A549 (cell line): ENCODE measurements at regions not wholly inside any gene's neighbourhood (a gene's known extent, or its start where the extent isn't known, plus 50 kb on each side); places are given as distances from the start of the nearest gene placed in this dataset.

Experiments
- ATAC-seq, 2 experiments: fragments of 200-7000 bp in 1 of 2; fragments of >200 bp in 1 of 2; cut with Nextera tagmentation in 1 of 2; cut with Tn5 transposase in 1 of 2; 3 replicates each; pipeline versions ENCODE4 v1.8.0 to v1.9.1; 2018 to 2020; ENCODE audit warnings: mild to moderate bottlenecking in 1 of 2, moderate library complexity in 1 of 2
- CTCF ChIA-PET: fragments of 300-600 bp; sonication (Branson Sonifier 250); formaldehyde crosslinking; extraction: SDS; loops from one replicate; lab custom pipeline; 2021; ENCODE audit warnings: antibody characterized with exemption, inconsistent platforms; lab: Yijun Ruan, JAX
- POLR2A ChIA-PET: fragments of 350-600 bp; formaldehyde crosslinking; extraction: SDS; loops from one replicate; lab custom pipeline; 2021; ENCODE audit warnings: antibody characterized with exemption, inconsistent platforms; lab: Yijun Ruan, JAX
- DNase-seq, 2 experiments: peaks; one replicate each; pipeline versions ENCODE4 v3.0.0 to v3.0.0-alpha.2; 2011 to 2016; ENCODE audit warnings: low read depth in 1 of 2, low spot score in 1 of 2
- FAIRE-seq: peaks from 2 replicates; lab custom pipeline; 2011; peaks lifted over from hg19 to GRCh38; lab: Jason Lieb, UNC
- H3K27ac ChIP-seq, 2 experiments: fragments of >200 bp; sonication (Bioruptor Twin); formaldehyde crosslinking; 3 replicates each; pipeline ENCODE4 v1.5.1; 2016 to 2017
- H3K4me1 ChIP-seq: fragments of >200 bp; sonication (Bioruptor Twin); formaldehyde crosslinking; 3 replicates; pipeline ENCODE4 v1.6.1; 2016
- H3K4me2 ChIP-seq: fragments of >200 bp; sonication (Bioruptor Twin); formaldehyde crosslinking; 3 replicates; pipeline ENCODE4 v1.6.1; 2016
- H3K4me3 ChIP-seq: fragments of >200 bp; sonication (Bioruptor Twin); formaldehyde crosslinking; 3 replicates; pipeline ENCODE4 v1.5.1; 2016
- H3K9me3 ChIP-seq: fragments of >200 bp; sonication (Bioruptor Twin); formaldehyde crosslinking; 3 replicates; pipeline ENCODE4 v1.6.1; 2016
- CBX2 ChIP-seq: fragments of 200-600 bp; sonication (generic); IDR thresholded peaks from 2 replicates; pipeline ENCODE4 v1.6.1; 2016; ENCODE audit warnings: low read depth, mild to moderate bottlenecking, borderline replicate concordance
- CBX8 ChIP-seq: fragments of 200-600 bp; sonication (generic); IDR thresholded peaks from 2 replicates; pipeline ENCODE4 v1.6.1; 2016
- EHF ChIP-seq: fragments of 250-450 bp; sonication (Bioruptor Pico); IDR thresholded peaks from 2 replicates; pipeline ENCODE4 v1.5.0; 2020; ENCODE audit warnings: mild to moderate bottlenecking
- FOSB ChIP-seq: fragments of 250-450 bp; sonication (Bioruptor Pico); IDR thresholded peaks from 2 replicates; pipeline ENCODE4 v1.5.0; 2020; ENCODE audit warnings: mild to moderate bottlenecking, moderate library complexity
- HEYL ChIP-seq: fragments of 250-450 bp; sonication (Bioruptor Pico); IDR thresholded peaks from 2 replicates; pipeline ENCODE4 v1.8.0; 2021; ENCODE audit warnings: mild to moderate bottlenecking, moderate library complexity
- HOXA7 ChIP-seq: fragments of 250-450 bp; sonication (Bioruptor Pico); IDR thresholded peaks from 2 replicates; pipeline ENCODE4 v1.5.0; 2020; ENCODE audit warnings: mild to moderate bottlenecking, moderate library complexity
- JUN ChIP-seq, 2 experiments: fragments of >200 bp; sonication (Bioruptor Twin); formaldehyde crosslinking; IDR thresholded peaks; 2 replicates in 1 of 2; 3 replicates in 1 of 2; pipeline ENCODE4 v1.6.1; 2016 to 2017
- JUNB ChIP-seq: fragments of >200 bp; sonication (Bioruptor Twin); formaldehyde crosslinking; IDR thresholded peaks from 2 replicates; pipeline ENCODE4 v1.6.1; 2016
- KDM5A ChIP-seq: fragments of 200-600 bp; sonication (generic); IDR thresholded peaks from 2 replicates; pipeline ENCODE4 v1.6.1; 2016; ENCODE audit warnings: antibody characterized with exemption, mild to moderate bottlenecking
- MAZ ChIP-seq: fragments of 150-350 bp; IDR thresholded peaks from 2 replicates; pipeline ENCODE4 v1.6.1; 2014; ENCODE audit warnings: antibody characterized with exemption, low read depth, low read length, borderline replicate concordance
- NFE2L2 ChIP-seq: fragments of 150-350 bp; conservative IDR thresholded peaks from 2 replicates; pipeline ENCODE4 v1.6.1; 2014; ENCODE audit warnings: low read length
- RAD21 ChIP-seq, 2 experiments: fragments of >200 bp in 1 of 2; sonication (Bioruptor Twin) in 1 of 2; formaldehyde crosslinking in 1 of 2; IDR thresholded peaks in 1 of 2; conservative IDR thresholded peaks in 1 of 2; 2 replicates in 1 of 2; 3 replicates in 1 of 2; pipeline ENCODE4 v1.6.1; 2012 to 2018; ENCODE audit warnings: inconsistent platforms in 1 of 2
- RARB ChIP-seq: fragments of 250-450 bp; sonication (Bioruptor Pico); IDR thresholded peaks from 2 replicates; pipeline ENCODE4 v1.8.0; 2021; ENCODE audit warnings: mild to moderate bottlenecking, moderate library complexity
- RFX5 ChIP-seq: fragments of 450-650 bp; IDR thresholded peaks from 2 replicates; pipeline ENCODE4 v1.7.1; 2014; ENCODE audit warnings: antibody characterized with exemption, mild to moderate bottlenecking, moderate library complexity
- RNF2 ChIP-seq: fragments of 200-600 bp; sonication (generic); IDR thresholded peaks from 2 replicates; pipeline ENCODE4 v1.6.1; 2016; ENCODE audit warnings: low read depth, mild to moderate bottlenecking, antibody characterized with exemption, moderate library complexity, borderline replicate concordance
- SREBF2 ChIP-seq: fragments of 450-650 bp; IDR thresholded peaks from 2 replicates; pipeline ENCODE4 v1.6.1; 2014; ENCODE audit warnings: mild to moderate bottlenecking, moderate library complexity
- TFCP2L1 ChIP-seq: fragments of 250-450 bp; sonication (Bioruptor Pico); IDR thresholded peaks from 2 replicates; pipeline ENCODE4 v1.5.0; 2021; ENCODE audit warnings: mild to moderate bottlenecking
- TP53 ChIP-seq: fragments of 250-450 bp; sonication (Bioruptor Pico); IDR thresholded peaks from 2 replicates; pipeline ENCODE4 v1.5.0; 2021; ENCODE audit warnings: mild to moderate bottlenecking, moderate library complexity
- ZNF302 ChIP-seq: fragments of 250-450 bp; sonication (Bioruptor Pico); IDR thresholded peaks from 2 replicates; pipeline ENCODE4 v1.9.0; 2021; ENCODE audit warnings: inconsistent platforms, mild to moderate bottlenecking, moderate library complexity
- WGBS: methylation state at CpG from one replicate; pipeline ENCODE4 v1.1.6; 2017; ENCODE audit errors: missing lambda C conversion rate; 5-methylcytosine and 5-hydroxymethylcytosine counted together
- TF ChIP-seq, protein P1 (sequence below): IDR thresholded peaks from 2 replicates; pipeline ENCODE4 v1.6.1; 2012
- TF ChIP-seq, protein P2 (sequence below): fragments of 250-450 bp; sonication (Bioruptor Pico); IDR thresholded peaks from 2 replicates; pipeline ENCODE4 v1.5.0; 2021; ENCODE audit warnings: mild to moderate bottlenecking, moderate library complexity, borderline replicate concordance

DNA sequence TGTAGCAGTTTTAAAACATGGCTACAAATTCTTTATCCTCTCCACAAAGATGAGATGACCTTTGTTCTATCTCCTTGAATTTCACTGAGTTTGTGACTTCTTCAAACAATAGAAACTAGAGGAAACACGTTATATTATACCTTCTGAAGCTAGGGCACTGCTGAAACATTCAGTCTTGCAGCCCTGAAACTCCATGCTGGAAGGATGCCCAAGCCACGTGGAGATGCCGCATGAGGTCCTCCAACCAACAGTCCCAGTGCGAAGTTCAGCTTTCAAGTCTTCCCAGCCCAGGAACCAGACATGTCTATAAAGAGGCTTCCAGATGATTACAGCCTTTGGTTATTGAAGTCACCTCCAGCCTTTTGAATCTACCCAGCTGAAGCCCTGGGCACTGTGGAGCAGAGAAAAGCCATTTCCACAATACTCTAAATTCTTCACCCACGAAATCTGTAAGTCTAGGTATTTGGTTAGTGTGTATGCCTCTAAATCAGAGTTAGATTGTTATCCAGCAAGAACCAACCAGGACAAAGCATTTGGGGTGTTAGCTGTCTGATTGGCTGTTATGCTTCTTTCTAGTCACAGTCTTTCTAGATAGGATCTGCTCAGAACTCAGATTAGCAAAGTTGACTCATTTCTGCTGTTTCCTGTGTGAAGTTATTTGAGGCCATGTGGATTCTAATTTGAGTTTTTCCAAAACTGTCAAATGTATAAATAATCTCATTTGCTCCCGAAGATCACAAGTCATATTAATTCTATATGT is 186.5 kb upstream of the TMEM72 start:
- ATAC-seq (no peak), DNase-seq (no peak), FAIRE-seq (no peak)
- CTCF ChIA-PET = no interaction called here
- no peak overlapping the region for H3K4me2 ChIP-seq
- POLR2A ChIA-PET = no interaction called here
- TF ChIP-seq ZNF302 (CRISPR knock-in tag) (no peak), JUN (IDR thresholded peaks at IDR 0.05) (no peak), CBX8 (no peak), EHF (CRISPR knock-in tag) (no peak), RNF2 (no peak), RFX5 (no peak), KDM5A (no peak), MAZ (no peak), SREBF2 (no peak), HEYL (CRISPR knock-in tag) (no peak), TFCP2L1 (CRISPR knock-in tag) (no peak), FOSB (CRISPR knock-in tag) (no peak), TP53 (CRISPR knock-in tag) (no peak), NFE2L2 (no peak)
- TF ChIP-seq, protein P1, sequence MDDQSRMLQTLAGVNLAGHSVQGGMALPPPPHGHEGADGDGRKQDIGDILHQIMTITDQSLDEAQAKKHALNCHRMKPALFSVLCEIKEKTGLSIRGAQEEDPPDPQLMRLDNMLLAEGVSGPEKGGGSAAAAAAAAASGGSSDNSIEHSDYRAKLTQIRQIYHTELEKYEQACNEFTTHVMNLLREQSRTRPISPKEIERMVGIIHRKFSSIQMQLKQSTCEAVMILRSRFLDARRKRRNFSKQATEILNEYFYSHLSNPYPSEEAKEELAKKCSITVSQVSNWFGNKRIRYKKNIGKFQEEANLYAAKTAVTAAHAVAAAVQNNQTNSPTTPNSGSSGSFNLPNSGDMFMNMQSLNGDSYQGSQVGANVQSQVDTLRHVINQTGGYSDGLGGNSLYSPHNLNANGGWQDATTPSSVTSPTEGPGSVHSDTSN = no peak
- H3K9me3 ChIP-seq = no peaks in the 10 kb centered on the region
- H3K4me3 ChIP-seq = no peak overlapping the region
- no peaks in the 10 kb centered on the region for H3K4me1 ChIP-seq
- WGBS = 6% methylated on average over 6 of the region's 6 CpGs
- H3K27ac ChIP-seq = no peak overlapping the region

DNA sequence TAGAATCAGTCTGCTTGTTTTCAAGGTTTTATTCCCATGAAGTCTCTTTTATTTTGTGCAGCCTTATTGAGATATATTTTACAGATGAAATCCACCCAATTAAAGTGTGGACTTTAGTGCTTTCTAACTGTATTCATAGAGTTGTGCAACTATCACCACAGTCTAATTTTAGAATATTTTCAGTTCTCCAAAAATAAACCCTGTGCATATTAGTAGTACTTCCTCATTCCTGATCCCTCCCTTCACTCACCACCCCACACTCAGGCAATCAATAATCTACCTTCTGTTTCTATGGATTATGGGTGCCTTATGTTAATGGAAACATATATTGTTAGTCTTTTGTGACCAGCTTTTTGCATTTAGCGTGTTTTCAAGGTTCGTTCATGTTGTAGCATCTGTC is 185.7 kb upstream of the TMEM72 start:
- POLR2A ChIA-PET = no interaction called here
- WGBS = 4% methylated on average over 2 of the region's 2 CpGs
- no peak for FAIRE-seq
- DNase-seq = no peak
- no peak for TF ChIP-seq RARB
- no peak for TF ChIP-seq HOXA7
- no peak for TF ChIP-seq RAD21 (conservative IDR thresholded peaks at IDR 0.05 in 1 of 2, IDR thresholded peaks at IDR 0.05 in 1 of 2)
- CTCF ChIA-PET = no interaction called here
- H3K4me3 ChIP-seq = no peak overlapping the region
- no peak overlapping the region for H3K27ac ChIP-seq
- no peak overlapping the region for H3K4me2 ChIP-seq
- no peak for ATAC-seq
- no peaks in the 10 kb centered on the region for H3K9me3 ChIP-seq
- no peaks in the 10 kb centered on the region for H3K4me1 ChIP-seq

DNA sequence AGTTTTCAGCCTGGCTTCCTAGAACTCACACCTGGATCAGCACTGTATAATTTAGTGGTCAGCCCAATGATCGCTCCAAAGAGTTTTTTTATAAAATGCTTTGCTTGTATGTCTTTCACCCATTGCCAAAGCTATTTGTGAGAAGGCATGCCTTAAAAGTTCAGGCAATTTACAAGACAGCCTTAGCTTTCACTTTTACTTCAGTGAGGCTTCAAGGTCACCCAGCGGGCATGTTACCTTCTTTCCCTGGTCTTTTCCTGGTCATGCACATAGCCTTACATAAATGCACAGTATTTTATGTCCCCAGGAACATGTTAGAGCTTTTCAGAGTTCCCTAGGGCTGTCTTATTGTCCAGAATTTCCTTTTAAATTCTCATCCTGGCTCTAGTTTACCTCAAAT is 179.9 kb upstream of the TMEM72 start:
- no peak for FAIRE-seq
- no peak for DNase-seq
- no peak overlapping the region for H3K27ac ChIP-seq
- 45% methylated on average over 2 of the region's 2 CpGs for whole genome bisulfite sequencing
- H3K4me3 ChIP-seq = no peak overlapping the region
- H3K9me3 ChIP-seq = no peaks in the 10 kb centered on the region
- CTCF ChIA-PET = interaction anchor here (0.6 to 1.1 kb wide), 2 partner anchors 45 to 1059 kb away, joined by 3 read pairs; no protein-coding TSS in a partner anchor
- H3K4me1 ChIP-seq = no peaks in the 10 kb centered on the region
- ATAC-seq = no peak
- POLR2A ChIA-PET = no interaction called here
- no peak overlapping the region for H3K4me2 ChIP-seq
- TF ChIP-seq HOXA7 (no peak), JUNB (no peak), CBX2 (no peak)
- TF ChIP-seq, protein P2, sequence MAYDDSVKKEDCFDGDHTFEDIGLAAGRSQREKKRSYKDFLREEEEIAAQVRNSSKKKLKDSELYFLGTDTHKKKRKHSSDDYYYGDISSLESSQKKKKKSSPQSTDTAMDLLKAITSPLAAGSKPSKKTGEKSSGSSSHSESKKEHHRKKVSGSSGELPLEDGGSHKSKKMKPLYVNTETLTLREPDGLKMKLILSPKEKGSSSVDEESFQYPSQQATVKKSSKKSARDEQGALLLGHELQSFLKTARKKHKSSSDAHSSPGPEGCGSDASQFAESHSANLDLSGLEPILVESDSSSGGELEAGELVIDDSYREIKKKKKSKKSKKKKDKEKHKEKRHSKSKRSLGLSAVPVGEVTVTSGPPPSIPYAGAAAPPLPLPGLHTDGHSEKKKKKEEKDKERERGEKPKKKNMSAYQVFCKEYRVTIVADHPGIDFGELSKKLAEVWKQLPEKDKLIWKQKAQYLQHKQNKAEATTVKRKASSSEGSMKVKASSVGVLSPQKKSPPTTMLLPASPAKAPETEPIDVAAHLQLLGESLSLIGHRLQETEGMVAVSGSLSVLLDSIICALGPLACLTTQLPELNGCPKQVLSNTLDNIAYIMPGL (CRISPR knock-in tag) = no peak
